Astrocyte (in vitro differentiated cells and primary cell): ENCODE measurements at regions not wholly inside any gene's neighbourhood (a gene's known extent, or its start where the extent isn't known, plus 50 kb on each side); places are given as distances from the start of the nearest gene placed in this dataset.

Experiments used
- CTCF ChIP-seq: IDR thresholded peaks from 2 replicates; pipeline ENCODE4 v1.5.1; 2011; ENCODE audit warnings: low read depth, mild to moderate bottlenecking, inconsistent platforms, low read length, moderate library complexity; ENCODE audit not compliant: insufficient read depth
- EZH2 ChIP-seq: IDR thresholded peaks from 2 replicates; pipeline ENCODE4 v1.6.1; 2012; ENCODE audit warnings: mild to moderate bottlenecking, low read length, inconsistent platforms; ENCODE audit not compliant: insufficient read depth

- TF ChIP-seq CTCF (no peak), EZH2 (no peak)
Observed at GRCh38 chrX:122625821-122626220, 558.3 kb upstream of the GRIA3 start.
